CMK (cell line): ENCODE measurements at regions not wholly inside any gene's neighbourhood (a gene's known extent, or its start where the extent isn't known, plus 50 kb on each side); places are given as distances from the start of the nearest gene placed in this dataset.

Experiments used
- DNase-seq: peaks from one replicate; pipeline ENCODE4 v3.0.0-alpha.2; 2010; ENCODE audit warnings: low read depth

DNA sequence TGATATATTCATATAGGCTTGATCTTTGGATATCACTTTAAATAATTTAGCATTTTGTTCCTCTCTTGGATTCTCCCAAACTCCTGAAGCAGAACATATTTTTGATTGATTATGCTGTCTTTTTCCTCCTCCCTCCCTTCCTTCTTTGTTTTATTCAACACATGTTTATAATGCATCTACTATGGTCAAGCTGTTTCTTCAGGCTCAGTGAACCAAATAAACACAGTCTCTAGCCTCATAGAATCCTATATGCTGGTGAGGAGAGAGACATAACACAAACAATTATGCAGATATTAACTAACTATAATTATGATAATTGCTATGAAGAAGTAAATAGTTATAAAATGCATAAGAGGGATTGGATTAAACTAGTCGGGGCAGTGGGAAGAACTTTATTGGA is 1023.6 kb upstream of the RAG2 start:
- DNase-seq = no peak

DNA sequence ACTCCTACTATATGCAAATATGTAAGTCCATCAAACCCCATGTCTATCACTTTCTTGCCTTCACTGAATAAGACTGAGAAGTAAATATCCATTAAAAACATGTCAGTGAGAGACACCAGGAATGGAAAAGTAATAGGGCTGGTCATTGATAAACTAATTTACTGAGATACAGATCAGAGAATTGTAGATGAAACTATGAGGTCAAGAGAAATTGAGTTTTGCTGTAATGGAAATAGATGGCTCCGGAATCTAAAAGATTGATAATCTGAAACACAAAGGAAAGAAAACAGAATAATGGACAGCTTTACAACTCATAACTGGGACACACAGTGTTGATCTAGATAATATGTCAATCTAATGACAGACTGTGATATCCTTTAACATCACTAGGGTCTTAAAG is 1018.3 kb upstream of the RAG2 start:
- DNase-seq = no peak

DNA sequence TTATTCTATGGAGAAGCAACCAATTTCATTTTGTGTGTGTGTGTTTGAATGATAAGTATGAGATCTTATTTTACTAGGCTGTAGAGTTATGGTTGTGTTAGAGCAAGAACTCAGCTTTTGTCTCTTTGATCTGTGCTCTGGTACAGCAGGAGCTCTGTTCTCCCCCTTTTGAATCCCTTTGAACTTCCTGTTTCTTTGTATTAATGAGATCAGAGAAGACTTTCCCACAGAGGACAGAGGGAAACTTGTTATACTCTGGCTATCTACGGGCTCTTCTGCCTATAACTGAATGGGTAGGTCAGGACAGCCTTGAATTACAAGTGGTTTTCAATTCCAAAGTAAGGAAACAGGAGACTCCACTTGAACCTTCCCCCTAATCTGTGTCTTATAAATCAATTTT is 1015.0 kb upstream of the RAG2 start:
- DNase-seq = no peak

DNA sequence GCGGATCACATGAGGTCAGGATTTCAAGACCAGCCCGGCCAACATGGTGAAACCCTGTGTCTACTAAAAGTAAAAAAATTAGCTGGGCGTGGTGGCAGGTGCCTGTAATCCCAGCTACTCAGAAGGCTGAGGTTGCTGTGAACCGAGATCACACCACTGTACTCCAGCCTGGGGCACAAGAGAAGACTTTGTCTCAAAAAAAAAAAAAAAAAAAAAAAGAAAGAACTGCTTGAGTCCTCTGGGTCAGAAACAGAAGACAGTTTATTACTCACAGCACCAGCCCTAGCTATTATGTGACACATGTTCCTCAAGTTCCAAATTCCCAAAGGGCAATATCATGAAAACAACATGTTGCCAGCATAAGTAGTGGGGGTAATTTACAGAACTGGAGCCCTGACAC is 1014.1 kb upstream of the RAG2 start:
- DNase-seq = no peak

DNA sequence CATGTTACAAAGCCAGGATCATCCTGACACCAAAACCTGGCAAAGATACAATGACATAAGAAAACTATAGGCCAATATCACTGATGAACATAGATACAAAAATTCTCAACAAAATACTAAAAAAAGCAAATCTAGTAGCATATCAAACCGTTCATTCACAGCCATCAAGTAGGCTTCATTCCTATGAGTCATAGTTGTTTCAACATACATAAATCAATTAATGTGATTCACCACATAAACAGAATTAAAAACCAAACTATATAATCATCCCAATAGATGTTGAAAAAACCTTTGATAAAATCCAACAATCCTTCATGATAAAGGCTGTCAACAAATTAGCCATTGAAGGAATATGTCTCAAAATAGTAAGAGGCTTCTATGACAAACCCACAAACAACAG is 1007.2 kb upstream of the RAG2 start:
- no peak for DNase-seq

DNA sequence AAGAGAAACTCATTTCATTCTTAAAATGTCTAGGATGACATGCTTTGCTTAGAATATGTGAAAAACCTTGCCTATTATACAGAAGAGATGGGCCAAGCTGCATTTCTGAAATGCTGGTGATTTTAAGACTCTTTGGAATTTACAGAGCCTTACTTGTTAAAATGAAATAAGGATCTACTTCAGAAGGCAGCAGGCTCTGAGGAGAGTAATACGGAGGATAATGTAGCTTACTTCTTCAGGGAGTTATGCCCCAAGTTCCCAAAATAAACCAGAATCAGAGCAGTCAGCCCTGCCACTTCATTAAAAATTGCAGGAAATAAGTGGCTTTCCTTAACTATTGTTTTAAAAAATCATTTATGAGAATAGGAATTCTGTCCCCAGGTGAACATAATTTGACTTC is 1000.3 kb upstream of the RAG2 start:
- DNase-seq = no peak

- no peak for DNase-seq
These were observed 999.7 kb upstream of the RAG2 start for GRCh38 chr11:37597776-37598175.

DNA sequence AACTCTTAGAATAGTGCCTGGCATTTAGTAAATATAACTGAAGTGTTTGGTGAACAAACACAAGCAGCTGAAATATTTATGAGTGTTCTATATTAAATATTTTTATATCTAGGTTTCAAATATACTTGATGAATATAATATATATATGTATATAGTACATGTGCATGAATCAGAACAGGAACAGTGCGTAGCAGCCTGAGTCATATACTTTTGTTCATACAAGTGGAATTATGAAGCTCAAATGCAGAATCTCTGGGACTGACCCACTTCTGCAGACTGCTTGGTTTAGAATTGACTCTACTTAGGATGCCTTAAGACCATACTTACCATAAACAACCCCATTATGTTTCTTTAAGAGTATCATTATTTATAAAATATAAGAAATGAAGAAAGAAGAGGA is 997.8 kb upstream of the RAG2 start:
- DNase-seq = no peak

GRCh38 chr11:37574361-37574760 is 976.3 kb upstream of the RAG2 start:
- DNase-seq = no peak

DNA sequence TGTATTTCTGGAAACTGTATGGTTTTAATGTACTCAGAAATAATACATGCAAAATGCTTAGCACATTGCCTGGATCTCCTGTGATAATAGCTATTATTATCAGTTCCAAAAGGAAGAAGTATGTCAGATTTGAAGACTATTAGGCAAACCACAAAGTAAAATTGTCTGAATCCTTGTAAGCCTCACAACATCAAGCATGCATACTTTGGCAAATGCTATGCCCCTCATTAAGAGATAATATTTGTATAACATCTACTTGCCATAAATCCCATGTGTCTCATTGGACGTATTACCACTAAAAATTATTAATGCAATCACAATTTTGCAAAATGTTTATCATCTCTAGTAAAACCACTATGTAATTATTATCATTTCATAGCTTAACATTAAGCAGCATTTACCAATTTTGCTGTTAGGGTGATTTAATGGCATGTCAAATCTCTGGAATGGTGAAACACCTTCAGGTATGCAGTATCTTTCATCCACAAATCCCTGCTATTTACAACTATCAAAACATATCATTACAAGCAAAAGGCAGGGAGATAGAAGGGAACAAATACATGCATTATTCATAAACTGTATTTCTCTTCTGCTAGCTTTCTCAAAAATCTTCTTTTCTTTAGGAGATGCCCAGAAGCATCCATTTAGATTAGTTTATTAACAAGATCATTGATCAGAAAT is 974.6 kb upstream of the RAG2 start:
- DNase-seq = no peak

DNA sequence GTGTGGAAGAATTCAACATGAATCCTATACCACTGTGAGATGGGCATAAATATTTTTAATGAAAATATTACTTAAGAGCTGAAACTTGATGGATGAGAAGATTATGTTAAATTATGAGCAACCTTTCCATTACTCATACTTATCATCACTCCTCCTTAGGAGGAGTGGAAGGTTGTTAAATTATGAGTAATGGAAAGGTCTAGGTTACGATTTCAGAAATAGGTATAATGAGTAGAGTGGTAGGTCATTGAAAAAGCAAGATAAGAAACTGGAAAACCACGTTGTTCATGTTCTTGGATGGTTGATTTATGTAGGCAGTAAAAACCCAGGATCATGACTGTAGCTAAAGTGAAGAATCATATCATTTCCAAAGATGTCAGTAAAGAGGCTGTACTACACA is 973.2 kb upstream of the RAG2 start:
- DNase-seq = no peak

GRCh38 chr11:37560991-37561390 is 963.0 kb upstream of the RAG2 start:
- no peak for DNase-seq

- DNase-seq = no peak
These were observed 962.3 kb upstream of the RAG2 start for GRCh38 chr11:37560346-37560745.

GRCh38 chr11:37558619-37559210 is 960.7 kb upstream of the RAG2 start:
- no peak for DNase-seq

DNA sequence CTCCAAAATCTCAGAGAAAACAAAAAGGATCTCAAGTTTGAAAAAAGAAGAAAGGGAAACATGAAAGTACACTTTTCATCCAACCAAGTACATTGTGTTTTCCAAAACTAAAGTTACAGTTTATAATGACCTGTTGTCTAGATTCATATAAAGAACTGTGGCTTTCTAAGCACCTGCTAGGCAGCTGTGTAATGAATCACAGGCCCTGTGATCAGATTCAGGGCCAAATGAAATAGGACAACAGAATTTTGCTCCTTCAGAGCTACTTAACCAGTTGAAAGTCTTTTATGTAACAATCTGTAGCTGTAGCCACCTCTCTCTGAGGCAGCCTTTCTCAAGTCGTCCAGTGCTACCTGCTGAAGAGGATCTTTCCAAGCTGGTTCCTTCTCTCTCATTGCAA is 960.0 kb upstream of the RAG2 start:
- no peak for DNase-seq

DNA sequence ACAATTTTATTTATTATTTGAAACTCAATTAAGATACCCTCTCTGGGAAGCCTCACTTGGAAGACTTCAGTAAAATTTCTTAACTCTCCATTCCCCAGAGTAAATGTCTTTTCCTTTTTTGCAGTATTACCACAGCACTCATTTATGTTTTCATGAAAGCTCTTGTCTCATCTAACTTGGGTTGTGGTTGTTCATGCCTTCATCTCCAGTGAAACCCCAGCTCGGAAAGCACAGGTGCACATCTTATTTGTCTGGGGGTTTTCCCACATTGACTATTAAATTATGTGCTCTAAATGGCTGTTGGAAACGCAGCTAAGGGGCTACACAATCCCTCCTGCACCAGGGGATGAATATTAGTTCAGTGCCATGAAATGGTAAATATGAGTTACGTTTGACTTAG is 954.2 kb upstream of the RAG2 start:
- DNase-seq = no peak

GRCh38 chr11:37544491-37544890 is 946.5 kb upstream of the RAG2 start:
- DNase-seq = no peak

DNA sequence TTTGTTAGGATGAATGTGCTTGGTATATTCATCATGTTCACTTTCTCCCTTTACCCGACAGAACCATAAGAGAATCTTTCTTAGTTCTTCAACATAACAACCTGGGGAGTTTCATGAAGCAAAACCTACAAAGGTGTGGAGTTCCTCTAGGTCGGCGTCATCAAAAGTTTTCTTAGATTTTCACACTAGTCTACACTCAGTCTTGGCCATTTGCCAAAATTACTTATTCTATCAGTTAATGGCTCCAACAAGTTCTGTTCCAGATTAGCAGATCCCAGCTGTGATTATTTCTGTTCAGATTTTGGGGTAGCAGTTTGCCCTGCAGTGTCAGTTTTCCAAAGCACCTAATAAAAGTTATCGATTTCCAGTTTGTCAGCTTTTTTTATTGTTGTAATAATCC is 935.8 kb upstream of the RAG2 start:
- DNase-seq = no peak

DNA sequence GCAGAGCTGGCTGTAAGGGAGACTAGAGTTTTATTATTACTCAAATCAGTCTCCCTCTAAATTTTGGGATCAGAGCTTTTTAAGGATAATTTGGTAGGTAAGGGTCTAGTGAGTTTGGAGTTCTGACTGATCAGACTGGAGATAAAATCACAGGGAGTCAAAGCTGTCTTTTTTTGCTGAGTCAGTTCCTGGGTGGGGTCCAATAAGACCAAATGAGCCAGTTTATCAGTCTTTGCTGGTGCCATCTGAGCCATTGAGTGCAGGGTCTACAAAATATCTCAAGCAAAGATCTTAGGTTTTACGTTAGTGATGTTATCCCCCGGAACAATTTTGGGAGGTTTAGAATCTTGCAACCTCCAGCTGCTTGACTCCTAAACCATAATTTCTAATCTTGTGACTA is 935.1 kb upstream of the RAG2 start:
- no peak for DNase-seq

- no peak for DNase-seq
These were observed 934.2 kb upstream of the RAG2 start for GRCh38 chr11:37532271-37532670.

- DNase-seq = no peak
These were observed 929.5 kb upstream of the RAG2 start for GRCh38 chr11:37527545-37527944.

DNA sequence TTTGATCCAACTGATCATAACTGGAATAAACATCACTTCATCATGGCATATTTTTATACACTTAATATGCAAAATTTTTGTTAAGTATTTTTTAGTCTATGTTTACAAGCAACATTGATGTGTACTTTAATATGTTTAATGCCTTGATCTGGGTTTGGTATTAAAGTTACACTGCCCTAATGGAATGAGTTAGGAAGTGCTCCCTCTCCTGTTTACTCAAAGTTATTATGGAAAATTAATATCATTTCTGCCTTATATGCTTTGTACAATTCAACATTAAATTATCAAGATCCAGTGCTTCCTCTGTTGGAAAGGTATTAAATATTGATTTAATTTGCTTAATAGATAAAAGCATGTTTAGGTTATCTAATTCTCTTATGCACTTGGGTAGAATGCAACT is 927.3 kb upstream of the RAG2 start:
- no peak for DNase-seq

DNA sequence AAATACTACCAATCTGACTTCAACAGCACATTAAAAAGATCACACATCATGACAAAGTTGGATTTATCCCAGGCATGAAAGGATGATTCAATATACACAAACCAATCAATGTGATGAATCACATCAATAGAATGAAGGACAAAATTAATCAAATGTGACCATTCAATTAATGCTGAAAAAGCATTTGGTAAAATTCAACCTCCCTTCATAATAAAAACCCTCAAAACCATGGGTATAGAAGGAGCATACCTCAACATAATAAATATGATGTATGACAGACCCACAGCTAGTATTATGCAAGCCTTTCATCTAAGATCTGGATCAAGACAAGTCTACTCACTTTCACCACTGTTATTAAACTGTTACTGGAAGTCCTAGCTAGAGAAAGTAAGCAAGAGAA is 921.7 kb upstream of the RAG2 start:
- DNase-seq = no peak

DNA sequence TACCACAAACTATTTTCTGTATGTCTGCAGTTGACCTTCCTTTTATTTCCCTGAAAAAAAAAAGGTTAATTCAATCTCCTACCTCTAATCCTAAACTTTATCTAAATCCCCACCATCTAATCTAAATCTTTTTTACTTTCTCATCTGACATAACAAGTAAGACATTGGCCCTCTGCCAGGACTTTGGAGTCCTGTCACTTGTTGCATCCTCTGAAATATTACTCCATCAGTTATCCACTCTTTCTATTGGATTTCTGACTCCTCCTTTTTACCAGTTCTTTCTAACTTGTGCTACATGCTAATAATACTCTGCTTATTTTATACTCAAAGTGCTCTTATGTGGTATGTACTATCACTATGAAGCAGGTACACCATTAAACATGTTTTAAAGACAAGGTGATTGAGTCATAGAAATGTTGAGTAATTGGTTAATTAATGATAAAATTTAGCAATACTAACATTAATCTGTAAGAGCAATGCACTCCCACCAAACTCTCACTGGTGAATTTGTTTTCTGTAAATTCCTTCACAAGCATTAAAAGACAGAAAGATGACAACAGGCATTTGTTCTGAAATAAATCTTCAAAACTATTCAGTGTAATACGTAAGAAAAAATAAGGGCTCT is 914.2 kb upstream of the RAG2 start:
- no peak for DNase-seq
